ENCODE measurements at regions not wholly inside any gene's neighbourhood (a gene's known extent, or its start where the extent isn't known, plus 50 kb on each side); places are given as distances from the start of the nearest gene placed in this dataset.
"Not testable (repeated sequence)": the region's sequence is repeated elsewhere in the genome, so short reads cannot be mapped to it uniquely, and the experiment has no call there.

- DNase-seq: no peak
Observed at GRCh38 chr12:17352164-17352563, 737.8 kb downstream of the RERGL start.

DNA sequence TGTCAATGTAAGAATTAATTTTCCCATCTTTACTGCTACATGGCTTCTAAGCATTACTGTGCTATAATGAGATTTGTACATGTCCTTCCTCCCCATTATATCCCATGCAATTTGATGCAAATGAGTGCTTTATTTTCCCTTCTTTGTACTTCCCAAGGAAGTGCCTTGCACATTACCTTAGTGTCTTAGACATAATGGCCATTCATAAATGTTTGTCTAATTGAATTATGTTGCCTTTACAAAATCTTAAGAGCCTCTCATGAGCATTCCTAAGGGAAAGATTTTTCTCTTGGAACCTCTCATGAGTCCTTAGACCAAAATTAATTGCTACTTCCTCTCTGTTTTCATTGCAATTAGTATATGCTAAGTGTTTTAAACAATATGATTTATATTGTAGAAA is 741.7 kb downstream of the RERGL start:
- no peak for DNase-seq

- no peak for DNase-seq
Observed at GRCh38 chr12:17344649-17345048, 738.7 kb upstream of the LMO3 start.

- DNase-seq: no peak
Observed at GRCh38 chr12:17342381-17342961, 736.5 kb upstream of the LMO3 start.

DNA sequence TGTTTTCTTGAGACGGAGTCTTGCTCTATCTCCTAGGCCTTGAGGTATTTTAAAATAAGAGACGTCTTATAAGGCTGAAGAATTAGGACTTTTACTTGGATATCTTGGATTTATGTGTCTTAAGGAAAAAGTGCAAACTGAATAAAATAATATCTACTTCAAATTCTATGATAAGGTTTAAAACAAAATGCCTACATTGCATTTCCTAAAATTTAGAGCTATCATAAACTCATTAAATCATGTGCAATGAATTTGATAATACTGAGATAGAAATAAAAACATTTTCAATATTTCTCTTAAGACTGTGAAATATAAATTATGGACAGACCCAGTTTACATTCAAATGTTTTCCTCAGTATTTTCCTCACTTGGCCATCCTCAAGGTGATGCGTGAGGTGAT is 729.5 kb upstream of the LMO3 start:
- no peak for DNase-seq

- DNase-seq: no peak
Observed at GRCh38 chr12:17334784-17335183, 728.8 kb upstream of the LMO3 start.

DNA sequence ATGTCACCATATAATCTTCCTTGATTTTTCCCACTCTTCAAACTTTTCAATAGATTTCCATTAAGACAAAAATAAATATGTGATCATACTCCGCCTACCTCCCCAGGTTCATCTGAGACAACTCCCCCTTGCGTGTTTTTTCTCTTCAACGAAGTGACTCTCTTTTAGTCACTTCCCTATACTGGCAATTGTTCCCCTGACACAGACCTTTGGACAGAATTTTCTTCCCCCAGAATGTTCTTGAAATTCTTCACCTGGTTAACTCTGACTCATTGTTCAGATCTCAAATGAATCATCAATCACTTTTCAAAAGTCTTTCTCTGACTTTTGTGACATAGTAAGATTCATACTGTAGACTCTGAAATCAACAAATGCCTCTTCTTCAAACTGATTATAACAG is 727.3 kb upstream of the LMO3 start:
- DNase-seq: no peak

DNA sequence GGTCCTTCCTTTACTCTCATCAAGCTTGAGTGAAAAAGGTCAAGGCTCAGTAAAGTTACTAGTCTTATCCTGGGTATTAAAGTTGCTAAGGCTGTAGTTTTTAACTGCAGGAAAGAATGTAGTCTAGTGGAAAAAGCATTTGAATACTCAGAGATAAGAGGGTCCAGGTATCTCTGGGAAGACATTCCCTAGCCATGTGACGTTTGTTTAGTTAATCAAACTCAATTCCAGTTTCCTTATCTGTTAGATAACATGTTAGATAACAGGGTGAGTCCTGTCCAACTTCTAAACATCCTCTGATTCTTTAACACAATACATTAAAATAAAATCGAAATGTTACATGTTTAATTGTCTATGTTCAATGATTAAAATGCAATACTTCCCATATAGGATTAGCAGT is 720.7 kb upstream of the LMO3 start:
- no peak for DNase-seq

DNA sequence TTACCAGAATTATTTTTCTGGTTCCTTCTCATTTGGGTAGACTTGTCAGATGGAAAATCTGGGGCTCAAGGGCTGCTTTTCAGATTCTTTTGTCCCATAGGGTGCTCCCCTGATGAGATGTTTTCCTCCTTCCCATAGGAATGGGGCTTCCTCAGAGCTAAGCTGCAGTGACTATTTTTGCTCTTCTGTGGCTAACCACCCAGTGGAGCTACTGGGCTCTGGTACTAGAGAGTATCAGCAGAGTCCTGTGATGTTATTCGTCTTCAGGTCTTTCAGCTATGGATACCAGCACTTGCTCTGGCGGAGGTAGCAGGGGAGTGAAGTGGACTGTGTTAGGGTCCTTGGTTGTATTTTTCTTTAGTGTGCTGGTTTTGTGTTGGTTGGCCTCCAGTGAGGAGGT is 716.1 kb upstream of the LMO3 start:
- no peak for DNase-seq

DNA sequence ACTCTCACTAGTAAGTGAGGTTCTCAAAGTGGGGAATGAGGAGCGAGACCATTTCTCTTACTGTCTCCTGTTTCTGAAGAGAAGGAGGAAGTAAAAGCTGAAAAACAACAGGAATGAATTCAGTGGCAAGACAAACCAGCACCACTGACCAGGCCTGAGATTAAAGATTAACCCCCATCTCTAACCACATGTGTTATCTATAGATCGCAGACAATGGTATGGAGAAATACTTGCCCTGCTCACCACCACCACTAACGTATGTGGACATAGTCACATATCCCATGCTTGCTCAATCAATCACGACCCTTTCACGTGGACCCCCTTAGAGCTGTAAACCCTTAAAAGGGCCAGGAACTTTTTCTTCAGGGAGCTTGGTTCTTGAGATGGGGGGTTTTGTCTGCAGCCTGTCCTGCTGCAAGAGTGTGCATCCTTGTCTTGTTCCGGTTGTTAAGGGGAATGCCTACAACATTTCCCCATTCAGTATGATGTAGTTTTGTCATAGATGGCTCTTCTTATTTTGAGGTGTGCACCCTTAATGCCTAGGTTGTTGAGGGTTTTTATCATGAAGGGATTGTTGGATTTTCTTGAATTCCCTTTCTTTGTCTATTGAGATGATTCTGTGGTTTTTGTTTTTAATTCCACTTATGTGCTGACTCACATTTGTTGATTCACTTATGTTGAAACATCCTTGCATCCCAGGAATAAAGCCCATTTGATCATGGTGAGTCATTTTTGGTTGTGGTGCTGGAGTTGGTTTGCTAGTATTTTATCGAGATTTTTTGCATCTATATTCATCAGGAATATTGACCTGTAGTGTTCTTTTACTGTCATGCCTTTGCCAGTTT is 698.8 kb upstream of the LMO3 start:
- DNase-seq: no peak

DNA sequence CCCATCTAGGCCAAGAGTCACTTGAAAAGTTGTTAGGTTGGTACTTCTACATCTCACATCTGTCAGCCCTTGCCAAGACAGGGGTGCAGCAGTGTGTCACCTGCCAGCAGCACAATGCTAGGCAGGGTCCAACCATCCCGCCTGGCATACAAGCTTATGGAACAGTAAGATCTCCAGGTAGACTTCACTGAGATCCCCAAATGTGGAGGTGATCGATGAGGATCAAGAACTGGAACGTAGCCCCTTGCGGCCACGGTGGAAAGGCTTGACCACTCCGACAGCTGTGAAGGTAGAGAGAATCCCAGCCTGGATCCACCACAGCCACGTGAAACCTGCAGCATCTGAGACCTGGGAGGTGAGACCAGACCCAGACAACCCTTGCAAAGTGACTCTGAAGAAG is 696.0 kb upstream of the LMO3 start:
- no peak for DNase-seq

GRCh38 chr12:17301544-17301943 is 695.6 kb upstream of the LMO3 start:
- DNase-seq: no peak

GRCh38 chr12:17296882-17297281 is 690.9 kb upstream of the LMO3 start:
- DNase-seq: no peak

DNA sequence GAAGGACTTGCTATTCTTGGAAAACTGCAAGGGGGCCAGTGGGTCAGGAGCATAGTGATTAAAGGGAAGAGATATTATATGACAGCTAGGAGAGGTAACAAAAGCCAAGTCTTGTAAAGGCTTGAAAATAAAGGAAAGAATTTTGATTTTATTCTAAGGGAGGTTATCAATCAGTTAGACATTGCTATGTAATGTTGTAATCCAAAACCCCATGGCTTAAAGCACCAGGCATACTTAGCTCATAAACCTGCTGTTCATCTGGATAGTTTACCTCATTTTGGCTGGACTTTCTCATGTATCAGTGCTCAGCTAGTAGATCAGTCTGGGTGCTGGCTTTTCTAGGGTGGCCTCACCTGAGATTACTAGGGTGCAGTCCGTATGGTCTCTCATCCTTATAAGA is 680.9 kb upstream of the LMO3 start:
- DNase-seq: no peak

DNA sequence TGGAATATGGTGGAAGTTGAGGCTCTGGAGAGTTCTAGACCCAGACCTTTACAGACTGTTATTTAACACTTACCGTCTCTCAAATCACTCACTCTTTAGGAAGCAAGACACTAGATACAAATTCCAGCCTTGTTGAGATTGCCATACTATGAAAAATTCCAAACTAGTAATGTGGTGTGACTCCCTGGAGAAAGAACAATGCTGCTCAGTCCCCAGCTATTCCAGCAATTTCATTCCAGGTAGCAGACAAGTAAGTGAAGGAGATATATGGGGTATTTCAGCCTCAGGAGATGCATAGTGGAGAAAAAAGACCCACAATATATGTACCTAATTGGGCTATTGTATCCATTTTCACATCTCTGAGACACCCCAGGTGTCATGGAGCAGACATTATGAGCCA is 678.9 kb upstream of the LMO3 start:
- no peak for DNase-seq

DNA sequence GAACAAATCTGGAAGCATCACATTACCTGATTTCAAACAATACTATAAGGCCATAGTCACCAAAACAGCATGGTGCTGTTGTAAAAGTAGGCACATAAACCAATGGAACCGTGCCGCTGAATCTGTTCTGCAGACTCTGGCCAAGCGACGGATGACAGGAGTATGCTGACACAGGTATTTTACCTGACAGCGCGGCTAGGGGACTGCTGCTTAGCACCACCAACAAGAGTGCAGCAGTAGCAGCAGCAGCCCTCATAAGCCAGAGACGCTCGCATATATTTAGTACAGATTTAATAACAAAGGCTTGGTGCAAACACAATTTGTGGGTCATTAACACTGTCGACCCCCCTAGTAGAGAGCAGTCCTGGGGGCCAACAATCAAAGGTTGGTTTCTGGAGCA is 677.6 kb upstream of the LMO3 start:
- no peak for DNase-seq

- DNase-seq: not testable (repeated sequence)
Observed at GRCh38 chr12:17282169-17282568, 676.2 kb upstream of the LMO3 start.

DNA sequence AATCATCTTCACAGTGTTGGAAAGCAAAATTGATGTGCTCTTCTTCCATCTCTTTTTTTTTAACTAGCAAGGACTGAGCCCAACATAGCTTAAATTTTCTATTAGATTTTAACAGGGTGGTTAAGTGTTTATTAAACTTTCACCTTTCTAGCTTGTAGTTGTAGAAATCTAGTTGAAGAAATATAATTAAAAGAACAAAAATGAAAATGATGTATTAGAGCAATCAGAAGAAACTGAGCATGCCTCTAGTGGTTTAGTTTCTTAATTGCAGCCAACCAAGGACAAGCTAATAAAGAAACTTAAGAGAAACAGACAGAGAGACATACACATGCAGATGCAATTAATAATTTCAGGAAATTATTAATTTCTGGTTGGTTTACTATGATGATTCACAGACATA is 673.0 kb upstream of the LMO3 start:
- no peak for DNase-seq

DNA sequence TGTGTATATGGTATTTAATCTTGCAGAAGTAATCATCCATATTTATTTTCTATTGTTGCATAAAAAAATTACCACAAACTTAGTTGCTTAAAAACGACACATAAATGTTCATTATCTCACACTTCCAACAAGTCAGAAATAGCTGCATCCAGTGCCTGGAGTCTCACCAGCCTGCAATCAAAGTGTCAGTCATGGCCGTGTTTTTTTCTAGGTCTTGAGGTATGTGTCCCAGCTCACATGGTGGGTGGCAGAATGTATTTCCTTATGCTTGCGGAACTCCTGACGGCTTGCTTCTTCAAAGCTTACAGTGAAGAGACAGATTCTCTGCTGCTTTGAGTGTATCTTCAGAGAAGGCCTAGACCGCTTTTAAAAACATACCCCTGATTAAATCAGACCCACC is 670.2 kb upstream of the LMO3 start:
- no peak for DNase-seq

DNA sequence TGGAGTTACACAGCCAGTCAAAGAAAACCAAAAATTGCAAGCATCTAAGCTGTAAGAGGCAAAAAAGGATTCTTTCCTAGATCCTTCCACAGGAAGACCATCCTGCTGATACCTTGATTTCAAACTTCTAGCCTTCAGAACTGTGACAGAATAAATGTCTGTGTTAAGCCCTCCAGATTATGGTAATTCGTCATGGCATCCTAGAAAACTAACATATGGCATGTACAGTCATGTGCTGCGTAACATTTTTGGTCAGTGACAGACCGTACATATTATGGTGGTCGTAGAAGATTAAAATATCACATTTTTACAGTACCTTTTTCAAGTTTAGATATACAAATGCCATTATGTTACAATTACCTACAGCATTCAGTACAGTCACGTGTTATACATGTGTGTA is 660.9 kb upstream of the LMO3 start:
- no peak for DNase-seq

GRCh38 chr12:17264603-17265002 is 658.6 kb upstream of the LMO3 start:
- DNase-seq: no peak

DNA sequence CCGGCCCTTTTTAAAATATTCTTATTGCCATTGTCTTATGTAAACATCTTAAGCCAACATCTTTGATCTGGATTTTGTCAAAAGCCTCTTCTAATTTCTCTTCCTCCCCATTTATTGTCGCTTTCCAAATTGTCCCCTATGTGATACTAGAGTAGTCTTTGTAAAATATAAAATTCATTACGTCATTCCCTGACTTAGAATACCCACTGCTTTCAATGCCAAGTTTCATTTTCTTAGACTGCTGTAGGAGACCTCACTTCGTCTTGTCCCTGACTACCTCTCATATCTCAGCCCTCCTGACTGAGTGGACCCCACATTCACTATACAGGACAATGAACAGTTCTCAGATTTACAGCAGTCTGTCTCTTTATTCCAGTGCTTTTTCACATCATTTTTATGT is 633.9 kb upstream of the LMO3 start:
- DNase-seq: no peak

DNA sequence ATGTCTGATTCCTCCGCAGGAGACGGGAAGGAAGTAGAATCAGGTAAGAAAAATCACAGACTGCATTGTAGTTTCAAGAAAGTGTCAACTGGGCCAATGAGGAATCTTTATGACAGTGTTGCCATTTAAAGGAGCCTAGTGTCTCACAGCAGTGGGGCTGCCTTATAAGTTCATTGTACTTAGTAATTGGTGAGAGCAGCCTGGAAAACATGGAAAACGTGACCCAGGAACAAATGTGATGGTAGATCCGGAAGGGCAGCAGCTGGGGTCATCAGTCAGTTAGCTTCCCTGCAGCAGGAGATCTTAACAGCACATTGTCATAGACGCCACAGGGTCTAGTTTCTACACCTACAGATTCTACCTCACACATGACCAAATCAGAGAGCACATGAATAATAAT is 630.0 kb upstream of the LMO3 start:
- DNase-seq: no peak

- no peak for DNase-seq
Observed at GRCh38 chr12:17215759-17216570, 610.0 kb upstream of the LMO3 start.

Measured in DMS 273 treated with DMSO at 0.1 percent for 48 hours (cell line).